Prostate gland (tissue), 2 donors: ENCODE measurements at regions not wholly inside any gene's neighbourhood (a gene's known extent, or its start where the extent isn't known, plus 50 kb on each side); places are given as distances from the start of the nearest gene placed in this dataset.
"Not testable (repeated sequence)": the region's sequence is repeated elsewhere in the genome, so short reads cannot be mapped to it uniquely, and the experiment has no call there.

Source experiments
- DNase-seq: peaks from one replicate; pipeline ENCODE4 v3.0.0-alpha.2; 2019; ENCODE audit warnings: low spot score
- H3K27ac ChIP-seq, 2 donors: fragments of 200-600 bp; sonication (generic); 2 replicates each; pipeline ENCODE4 v1.5.1; 2017 to 2019
- H3K27me3 ChIP-seq: fragments of 200-600 bp; sonication (generic); replicated peaks from 2 replicates; pipeline ENCODE4 v1.5.1; 2019; ENCODE audit not compliant: insufficient read depth
- H3K36me3 ChIP-seq, 2 donors: fragments of 200-600 bp; sonication (generic); 1 replicate in 1 of 2; 2 replicates in 1 of 2; pipeline versions ENCODE4 v1.5.1 to v1.8.1; 2017 to 2019
- H3K4me1 ChIP-seq: fragments of 200-600 bp; sonication (generic); replicated peaks from 2 replicates; pipeline ENCODE4 v1.5.1; 2019
- H3K4me3 ChIP-seq, 2 donors: fragments of 200-600 bp; sonication (generic); 2 replicates each; pipeline ENCODE4 v1.5.1; 2017 to 2019
- H3K9me3 ChIP-seq: fragments of 200-600 bp; sonication (generic); 2 replicates; pipeline ENCODE4 v1.5.1; 2017
- POLR2A ChIP-seq: fragments of 450-650 bp; IDR thresholded peaks from one replicate; pipeline ENCODE4 v1.6.1; 2016; ENCODE audit warnings: antibody characterized with exemption, mild to moderate bottlenecking
- POLR2AphosphoS5 ChIP-seq: sonication (generic); formaldehyde crosslinking; IDR thresholded peaks from one replicate; pipeline ENCODE4 v1.6.1; 2017; ENCODE audit warnings: antibody characterized with exemption
- WGBS: methylation state at CpG from one replicate; pipeline ENCODE4 v1.1.5; 2018; 5-methylcytosine and 5-hydroxymethylcytosine counted together
- intact Hi-C: fragments of 100-400 bp; cut with DNase I; formaldehyde crosslinking; loops from one replicate; pipeline ENCODE4 v1.14.2; 2022
- TF ChIP-seq, protein P1 (sequence below), 4 experiments: fragments of 200-600 bp in 2 of 4; fragments of 450-650 bp in 2 of 4; sonication (generic) in 2 of 4; IDR thresholded peaks; 1 replicate in 3 of 4; 2 replicates in 1 of 4; pipeline ENCODE4 v1.5.1; 2016 to 2019; ENCODE audit warnings: antibody characterized with exemption in 4 of 4, mild to moderate bottlenecking in 2 of 4, moderate library complexity in 2 of 4

DNA sequence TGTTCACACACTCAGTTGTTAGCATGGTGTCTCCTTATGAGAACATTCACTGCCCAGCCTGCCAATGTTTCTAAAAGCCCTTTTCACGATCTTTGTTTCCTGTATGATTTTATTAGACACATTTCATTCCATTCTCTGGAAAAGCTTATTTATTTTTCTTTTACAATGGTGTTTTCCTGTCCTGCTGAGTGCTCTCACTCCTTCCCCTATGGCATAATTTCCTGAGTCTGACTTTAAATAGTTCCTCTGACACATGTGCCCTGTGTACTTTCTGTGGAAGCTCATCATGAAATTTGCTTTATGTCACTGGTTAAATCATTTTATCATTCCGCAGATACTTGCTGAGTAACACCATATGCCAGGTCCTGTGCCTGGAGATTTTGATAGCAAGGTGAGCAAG, 612.0 kb downstream of the FLRT2 start:
- TF ChIP-seq POLR2AphosphoS5 (no peak), POLR2A (no peak)
- TF ChIP-seq, protein P1, sequence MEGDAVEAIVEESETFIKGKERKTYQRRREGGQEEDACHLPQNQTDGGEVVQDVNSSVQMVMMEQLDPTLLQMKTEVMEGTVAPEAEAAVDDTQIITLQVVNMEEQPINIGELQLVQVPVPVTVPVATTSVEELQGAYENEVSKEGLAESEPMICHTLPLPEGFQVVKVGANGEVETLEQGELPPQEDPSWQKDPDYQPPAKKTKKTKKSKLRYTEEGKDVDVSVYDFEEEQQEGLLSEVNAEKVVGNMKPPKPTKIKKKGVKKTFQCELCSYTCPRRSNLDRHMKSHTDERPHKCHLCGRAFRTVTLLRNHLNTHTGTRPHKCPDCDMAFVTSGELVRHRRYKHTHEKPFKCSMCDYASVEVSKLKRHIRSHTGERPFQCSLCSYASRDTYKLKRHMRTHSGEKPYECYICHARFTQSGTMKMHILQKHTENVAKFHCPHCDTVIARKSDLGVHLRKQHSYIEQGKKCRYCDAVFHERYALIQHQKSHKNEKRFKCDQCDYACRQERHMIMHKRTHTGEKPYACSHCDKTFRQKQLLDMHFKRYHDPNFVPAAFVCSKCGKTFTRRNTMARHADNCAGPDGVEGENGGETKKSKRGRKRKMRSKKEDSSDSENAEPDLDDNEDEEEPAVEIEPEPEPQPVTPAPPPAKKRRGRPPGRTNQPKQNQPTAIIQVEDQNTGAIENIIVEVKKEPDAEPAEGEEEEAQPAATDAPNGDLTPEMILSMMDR (IDR thresholded peaks at IDR 0.05), result no peak
- H3K4me3 ChIP-seq, result no peak overlapping the region
- H3K4me1 ChIP-seq, result no peaks in the 10 kb centered on the region
- H3K9me3 ChIP-seq, result no peaks in the 10 kb centered on the region
- no peak for DNase-seq
- 17% methylated on average over 2 of the region's 2 CpGs for WGBS
- no peak overlapping the region for H3K27ac ChIP-seq
- no peaks in the 10 kb centered on the region for H3K36me3 ChIP-seq
- H3K27me3 ChIP-seq, result no peaks in the 10 kb centered on the region
- intact Hi-C loops, result no loop called here

DNA sequence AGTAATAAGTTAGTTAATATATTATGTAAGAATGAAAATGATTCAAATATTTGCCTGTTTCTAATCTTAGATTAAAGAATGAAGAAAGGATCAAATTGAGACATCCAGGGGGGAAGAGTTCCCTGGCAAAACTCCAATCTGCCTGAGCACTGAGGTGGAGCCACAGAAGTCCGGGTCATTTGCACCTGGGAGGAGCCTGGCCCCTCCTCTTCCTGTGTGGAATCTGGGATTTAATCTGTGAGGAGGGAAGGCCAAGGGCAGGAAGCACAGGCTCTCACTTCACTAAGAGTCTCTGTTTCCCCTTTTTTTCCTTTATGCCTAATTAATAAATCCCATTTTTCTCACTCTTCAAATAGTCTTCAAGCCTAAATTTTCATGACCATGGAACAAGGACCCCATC, 599.5 kb downstream of the FLRT2 start:
- no peak overlapping the region for H3K4me3 ChIP-seq
- no peak overlapping the region for H3K27ac ChIP-seq
- no peak for TF ChIP-seq POLR2A
- no peak for TF ChIP-seq POLR2AphosphoS5
- TF ChIP-seq, protein P1 (IDR thresholded peaks at IDR 0.05), result no peak
- no peak for DNase-seq
- no peaks in the 10 kb centered on the region for H3K27me3 ChIP-seq
- no peaks in the 10 kb centered on the region for H3K36me3 ChIP-seq
- intact Hi-C loops, result no loop called here
- no peaks in the 10 kb centered on the region for H3K9me3 ChIP-seq
- 67% methylated on average over 1 of the region's 1 CpG for WGBS
- no peaks in the 10 kb centered on the region for H3K4me1 ChIP-seq

DNA sequence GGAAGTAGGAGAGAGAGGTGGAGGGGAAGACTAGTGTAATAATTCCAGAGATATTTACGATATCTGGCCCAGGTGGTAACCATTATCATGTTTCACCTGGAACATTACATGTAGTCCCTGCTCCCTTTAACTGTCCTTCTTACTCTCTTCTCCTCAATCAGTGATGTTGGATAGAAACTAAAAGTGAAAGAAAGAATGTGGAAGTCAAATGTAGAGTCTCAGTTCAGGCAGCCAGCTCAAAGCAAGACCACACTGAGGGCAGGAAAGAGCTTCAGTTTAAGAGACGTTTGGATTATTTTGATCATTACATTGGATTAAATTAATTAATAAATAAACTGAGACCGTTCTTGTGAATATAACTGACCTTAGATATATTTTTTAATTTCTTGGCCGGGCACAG, 594.4 kb downstream of the FLRT2 start:
- intact Hi-C loops, result no loop called here
- 93% methylated on average over 4 of the region's 4 CpGs for WGBS
- no peaks in the 10 kb centered on the region for H3K4me1 ChIP-seq
- H3K9me3 ChIP-seq, result no peaks in the 10 kb centered on the region
- no peak for TF ChIP-seq POLR2A
- TF ChIP-seq POLR2AphosphoS5, result no peak
- TF ChIP-seq, protein P1 (IDR thresholded peaks at IDR 0.05), result no peak
- DNase-seq, result no peak
- H3K4me3 ChIP-seq, result no peak overlapping the region
- no peak overlapping the region for H3K27ac ChIP-seq
- H3K36me3 ChIP-seq, result no peaks in the 10 kb centered on the region
- H3K27me3 ChIP-seq, result no peaks in the 10 kb centered on the region

DNA sequence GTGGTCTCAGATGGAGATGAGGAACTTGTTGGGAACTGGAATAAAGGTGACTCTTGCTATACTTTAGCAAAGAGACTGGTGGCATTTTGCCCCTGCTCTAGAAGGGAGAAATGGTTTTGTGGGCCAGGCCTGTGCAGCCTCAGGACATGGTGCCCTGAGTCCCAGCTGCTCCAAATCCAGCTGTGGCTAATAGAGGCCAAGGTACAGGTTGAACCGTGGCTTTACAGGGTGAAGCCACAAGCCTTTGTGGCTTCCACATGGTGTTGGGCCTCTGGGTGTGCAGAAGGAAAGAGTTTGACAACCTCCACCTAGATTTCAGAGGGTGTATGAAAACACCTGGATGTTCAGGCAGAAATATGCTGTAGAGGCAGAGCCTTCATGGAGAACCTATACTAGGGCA, 586.0 kb downstream of the FLRT2 start:
- TF ChIP-seq, protein P1 (IDR thresholded peaks at IDR 0.05), result no peak
- TF ChIP-seq POLR2A (no peak), POLR2AphosphoS5 (no peak)
- Histone ChIP-seq H3K4me3 (no peak overlapping the region), H3K27me3 (no peaks in the 10 kb centered on the region), H3K36me3 (no peaks in the 10 kb centered on the region), H3K27ac (no peak overlapping the region), H3K9me3 (no peaks in the 10 kb centered on the region), H3K4me1 (no peaks in the 10 kb centered on the region)
- no peak for DNase-seq
- WGBS, result 89% methylated on average over 1 of the region's 1 CpG
- intact Hi-C loops, result no loop called here

DNA sequence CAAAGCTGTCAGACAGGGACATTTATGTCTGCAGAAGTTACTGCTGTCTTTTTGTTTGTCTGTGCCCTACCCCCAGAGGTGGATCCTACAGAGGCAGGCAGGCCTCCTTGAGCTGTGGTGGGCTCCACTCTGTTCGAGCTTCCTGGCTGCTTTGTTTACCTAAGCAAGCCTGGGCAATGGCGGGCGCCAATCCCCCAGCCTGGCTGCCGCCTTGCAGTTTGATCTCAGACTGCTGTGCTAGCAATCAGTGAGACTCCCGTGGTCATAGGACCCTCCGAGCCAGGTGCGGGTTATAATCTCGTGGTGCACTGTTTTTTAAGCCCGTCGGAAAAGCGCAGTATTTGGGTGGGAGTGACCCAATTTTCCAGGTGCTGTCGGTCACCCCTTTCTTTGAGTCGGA, 580.9 kb downstream of the FLRT2 start:
- H3K27ac ChIP-seq, H3K4me1 ChIP-seq, intact Hi-C loops, DNase-seq, H3K4me3 ChIP-seq, H3K36me3 ChIP-seq, H3K9me3 ChIP-seq, H3K27me3 ChIP-seq: not testable (repeated sequence)
- WGBS, result 66% methylated on average over 13 of the region's 13 CpGs
